Endodermal cell (in vitro differentiated cells): ENCODE measurements at regions not wholly inside any gene's neighbourhood (a gene's known extent, or its start where the extent isn't known, plus 50 kb on each side); places are given as distances from the start of the nearest gene placed in this dataset.
A peak's percentile ranks its signal among the peaks of the same experiment; 100 is the strongest.

Experiments used
- DNase-seq: peaks from one replicate; pipeline ENCODE4 v3.0.0-alpha.2; 2017
- H3K27ac ChIP-seq: 2 replicates; pipeline ENCODE4 v1.5.1; 2013; ENCODE audit warnings: mild to moderate bottlenecking, low read depth, low read length, moderate library complexity
- H3K27me3 ChIP-seq: 2 replicates; pipeline ENCODE4 v1.6.1; 2013; ENCODE audit warnings: mild to moderate bottlenecking, low read length, moderate library complexity; ENCODE audit not compliant: insufficient read depth, control insufficient read depth, poor library complexity, severe bottlenecking
- H3K36me3 ChIP-seq: 2 replicates; pipeline ENCODE4 v1.7.0; 2013; ENCODE audit warnings: mild to moderate bottlenecking, low read length, moderate library complexity; ENCODE audit not compliant: control insufficient read depth, insufficient read depth
- H3K4me1 ChIP-seq: one replicate; pipeline ENCODE4 v1.7.0; 2013; ENCODE audit warnings: low read length; ENCODE audit not compliant: control insufficient read depth, insufficient read depth
- H3K4me3 ChIP-seq: 2 replicates; pipeline ENCODE4 v1.5.1; 2013; ENCODE audit warnings: mild to moderate bottlenecking, low read length, moderate library complexity
- H3K9ac ChIP-seq: 2 replicates; pipeline ENCODE4 v1.6.1; 2013; ENCODE audit warnings: mild to moderate bottlenecking, low read length, moderate library complexity; ENCODE audit not compliant: poor library complexity, severe bottlenecking; ENCODE audit errors: extremely low read depth
- H3K9me3 ChIP-seq: 2 replicates; pipeline ENCODE4 v1.6.1; 2013; ENCODE audit warnings: mild to moderate bottlenecking, low read length, moderate library complexity; ENCODE audit not compliant: control insufficient read depth
- H3K27ac Mint-ChIP-seq: 2 replicates; pipeline ENCODE4 v1.8.0; 2020; ENCODE audit warnings: mixed read lengths
- H3K27me3 Mint-ChIP-seq: 2 replicates; pipeline ENCODE4 v1.8.0; 2021; ENCODE audit warnings: mild to moderate bottlenecking, mixed read lengths; ENCODE audit not compliant: insufficient read depth
- H3K36me3 Mint-ChIP-seq: 2 replicates; pipeline ENCODE4 v1.8.0; 2020; ENCODE audit warnings: low read depth, mixed read lengths
- H3K4me1 Mint-ChIP-seq: 2 replicates; pipeline ENCODE4 v1.8.0; 2020; ENCODE audit warnings: mixed read lengths
- H3K4me3 Mint-ChIP-seq: 2 replicates; pipeline ENCODE4 v1.8.0; 2020; ENCODE audit warnings: mild to moderate bottlenecking, moderate library complexity, mixed read lengths
- H3K9me3 Mint-ChIP-seq: 2 replicates; pipeline ENCODE4 v1.8.0; 2020; ENCODE audit warnings: mild to moderate bottlenecking, mixed read lengths
- CTCF ChIP-seq: fragments of 200-600 bp; sonication (generic); conservative IDR thresholded peaks from 2 replicates; pipeline ENCODE4 v1.5.0; 2021; ENCODE audit warnings: antibody characterized with exemption, mild to moderate bottlenecking
- WGBS, 2 experiments: methylation state at CpG; one replicate each; pipeline versions ENCODE4 v1.1.5 to v1.1.7; 2013; ENCODE audit warnings: missing lambda C conversion rate in 2 of 2, mixed read lengths in 1 of 2; ENCODE audit not compliant: insufficient coverage in 1 of 2, insufficient read length in 1 of 2; 5-methylcytosine and 5-hydroxymethylcytosine counted together

GRCh38 chr9:120184266-120184665 lies 395.7 kb downstream of the CDK5RAP2 start:
- TF ChIP-seq CTCF = no peak
- Histone ChIP-seq H3K9ac (no peak overlapping the region), H3K36me3 (no peaks in the 10 kb centered on the region), H3K9me3 (no peaks in the 10 kb centered on the region), H3K27me3 (peaks cover 11% of the 10 kb centered on the region), H3K4me3 (no peak overlapping the region), H3K27ac (no peak overlapping the region), H3K4me1 (no peaks in the 10 kb centered on the region)
- no peak overlapping the region for H3K27ac Mint-ChIP-seq
- H3K9me3 Mint-ChIP-seq = no peaks in the 10 kb centered on the region
- H3K36me3 Mint-ChIP-seq = no peaks in the 10 kb centered on the region
- no peak for DNase-seq
- WGBS, 2 experiments = 63 to 92% methylated on average over 2 to 3 of the region's 3 CpGs
- no peak overlapping the region for H3K4me3 Mint-ChIP-seq
- no peaks in the 10 kb centered on the region for H3K4me1 Mint-ChIP-seq
- H3K27me3 Mint-ChIP-seq = peaks cover 26% of the 10 kb centered on the region

GRCh38 chr9:120183615-120184014 lies 396.4 kb downstream of the CDK5RAP2 start:
- Histone ChIP-seq H3K27me3 (peaks cover 11% of the 10 kb centered on the region), H3K9me3 (no peaks in the 10 kb centered on the region), H3K4me3 (no peak overlapping the region), H3K9ac (no peak overlapping the region), H3K4me1 (no peaks in the 10 kb centered on the region), H3K36me3 (no peaks in the 10 kb centered on the region), H3K27ac (no peak overlapping the region)
- 61 to 75% methylated on average over 2 to 3 of the region's 3 CpGs for WGBS, 2 experiments
- Mint-ChIP-seq H3K36me3 (no peaks in the 10 kb centered on the region), H3K27me3 (peaks cover 26% of the 10 kb centered on the region), H3K27ac (no peak overlapping the region), H3K9me3 (no peaks in the 10 kb centered on the region), H3K4me3 (no peak overlapping the region), H3K4me1 (no peaks in the 10 kb centered on the region)
- no peak for TF ChIP-seq CTCF
- peak; percentile 33 for DNase-seq

- 92 to 100% methylated on average over 1 of the region's 1 CpG for WGBS, 2 experiments
- H3K4me3 Mint-ChIP-seq = no peak overlapping the region
- no peaks in the 10 kb centered on the region for H3K9me3 Mint-ChIP-seq
- DNase-seq = peak; percentile 27
- Histone ChIP-seq H3K9ac (no peak overlapping the region), H3K9me3 (no peaks in the 10 kb centered on the region), H3K27ac (no peak overlapping the region), H3K27me3 (no peaks in the 10 kb centered on the region), H3K4me1 (no peaks in the 10 kb centered on the region), H3K4me3 (no peak overlapping the region), H3K36me3 (no peaks in the 10 kb centered on the region)
- H3K27ac Mint-ChIP-seq = no peak overlapping the region
- peaks cover 22% of the 10 kb centered on the region for H3K27me3 Mint-ChIP-seq
- no peak for TF ChIP-seq CTCF
- H3K36me3 Mint-ChIP-seq = no peaks in the 10 kb centered on the region
- no peaks in the 10 kb centered on the region for H3K4me1 Mint-ChIP-seq
Measured at GRCh38 chr9:120182011-120182410, 398.0 kb downstream of the CDK5RAP2 start.
